ENCODE measurements at regions not wholly inside any gene's neighbourhood (a gene's known extent, or its start where the extent isn't known, plus 50 kb on each side); places are given as distances from the start of the nearest gene placed in this dataset.
"Not testable (repeated sequence)": the region's sequence is repeated elsewhere in the genome, so short reads cannot be mapped to it uniquely, and the experiment has no call there.

- Histone ChIP-seq H3K79me2 (ENCODE audit: control insufficient read depth, low read length) (no peaks in the 10 kb centered on the region), H3K4me2 (ENCODE audit: low read length) (no peak overlapping the region), H3F3A (ENCODE audit: control insufficient read depth, insufficient read depth) (no peaks in the 10 kb centered on the region), H3K36me3 (ENCODE audit: control insufficient read depth, low read length) (peaks cover 3% of the 10 kb centered on the region), H3K9me3 (ENCODE audit: control insufficient read depth, insufficient read depth, low read length) (peaks cover 5% of the 10 kb centered on the region; the same call in 1 of the 2 replicates), H3K4me3 (ENCODE audit: low read length) (no peak overlapping the region), H3K9me2 (replicated peaks; ENCODE audit: control insufficient read depth, low read length) (no peaks in the 10 kb centered on the region), H3K4me1 (ENCODE audit: control insufficient read depth, low read length) (no peaks in the 10 kb centered on the region), H3K27me3 (ENCODE audit: control insufficient read depth, low read length) (no peaks in the 10 kb centered on the region), H3K27ac (ENCODE audit: low read depth, low read length) (no peak overlapping the region), H4K20me1 (ENCODE audit: control insufficient read depth, insufficient read depth, low read depth, low read length) (no peaks in the 10 kb centered on the region)
- no peak for TF ChIP-seq EZH2phosphoT487 (IDR thresholded peaks at IDR 0.05; ENCODE audit: borderline replicate concordance, low read length)
These were observed 253.0 kb downstream of the RAP2B start for GRCh38 chr3:153414982-153415381.

GRCh38 chr3:153422314-153422713 is 260.3 kb downstream of the RAP2B start:
- Histone ChIP-seq H3F3A (ENCODE audit: control insufficient read depth, insufficient read depth) (no peaks in the 10 kb centered on the region), H3K4me1 (ENCODE audit: control insufficient read depth, low read length) (no peaks in the 10 kb centered on the region)

GRCh38 chr3:153423820-153424219 is 261.8 kb downstream of the RAP2B start:
- H3K9me2 ChIP-seq (replicated peaks; ENCODE audit: control insufficient read depth, low read length); H3K4me3 ChIP-seq (ENCODE audit: low read length); H3K79me2 ChIP-seq (ENCODE audit: control insufficient read depth, low read length); H4K20me1 ChIP-seq (ENCODE audit: control insufficient read depth, insufficient read depth, low read depth, low read length); H3K27me3 ChIP-seq (ENCODE audit: control insufficient read depth, low read length); H3K4me1 ChIP-seq (ENCODE audit: control insufficient read depth, low read length); H3K36me3 ChIP-seq (ENCODE audit: control insufficient read depth, low read length); H3F3A ChIP-seq (ENCODE audit: control insufficient read depth, insufficient read depth); H3K27ac ChIP-seq (ENCODE audit: low read depth, low read length); H3K4me2 ChIP-seq (ENCODE audit: low read length): not testable (repeated sequence)
- peaks cover 18% of the 10 kb centered on the region; the same call in 1 of the 2 replicates for H3K9me3 ChIP-seq (ENCODE audit: control insufficient read depth, insufficient read depth, low read length)

More at GRCh38 chr3:153422314-153422713, 260.3 kb downstream of the RAP2B start:
- Histone ChIP-seq H4K20me1 (ENCODE audit: control insufficient read depth, insufficient read depth, low read depth, low read length) (no peaks in the 10 kb centered on the region), H3K79me2 (ENCODE audit: control insufficient read depth, low read length) (no peaks in the 10 kb centered on the region), H3K27ac (ENCODE audit: low read depth, low read length) (no peak overlapping the region), H3K4me2 (ENCODE audit: low read length) (no peak overlapping the region), H3K36me3 (ENCODE audit: control insufficient read depth, low read length) (peaks cover 8% of the 10 kb centered on the region), H3K9me2 (replicated peaks; ENCODE audit: control insufficient read depth, low read length) (no peaks in the 10 kb centered on the region), H3K9me3 (ENCODE audit: control insufficient read depth, insufficient read depth, low read length) (peaks cover 18% of the 10 kb centered on the region; the same call in 1 of the 2 replicates), H3K27me3 (ENCODE audit: control insufficient read depth, low read length) (no peaks in the 10 kb centered on the region), H3K4me3 (ENCODE audit: low read length) (no peak overlapping the region)
- TF ChIP-seq EZH2phosphoT487 (IDR thresholded peaks at IDR 0.05; ENCODE audit: borderline replicate concordance, low read length) (no peak), CTCF (IDR thresholded peaks at IDR 0.05; ENCODE audit: low read depth, low read length, poor library complexity, severe bottlenecking) (no peak)

- Histone ChIP-seq H3K9me2 (replicated peaks; ENCODE audit: control insufficient read depth, low read length) (no peaks in the 10 kb centered on the region), H4K20me1 (ENCODE audit: control insufficient read depth, insufficient read depth, low read depth, low read length) (no peaks in the 10 kb centered on the region), H3F3A (ENCODE audit: control insufficient read depth, insufficient read depth) (no peaks in the 10 kb centered on the region), H3K36me3 (ENCODE audit: control insufficient read depth, low read length) (no peaks in the 10 kb centered on the region), H3K9me3 (ENCODE audit: control insufficient read depth, insufficient read depth, low read length) (peaks cover 6% of the 10 kb centered on the region; the same call in 1 of the 2 replicates), H3K27me3 (ENCODE audit: control insufficient read depth, low read length) (no peaks in the 10 kb centered on the region), H3K4me1 (ENCODE audit: control insufficient read depth, low read length) (no peaks in the 10 kb centered on the region), H3K4me2 (ENCODE audit: low read length) (no peak overlapping the region), H3K4me3 (ENCODE audit: low read length) (no peak overlapping the region), H3K27ac (ENCODE audit: low read depth, low read length) (no peak overlapping the region), H3K79me2 (ENCODE audit: control insufficient read depth, low read length) (no peaks in the 10 kb centered on the region)
- TF ChIP-seq EZH2phosphoT487 (IDR thresholded peaks at IDR 0.05; ENCODE audit: borderline replicate concordance, low read length) (no peak), CTCF (IDR thresholded peaks at IDR 0.05; ENCODE audit: low read depth, low read length, poor library complexity, severe bottlenecking) (no peak)
These were observed 264.3 kb downstream of the RAP2B start for GRCh38 chr3:153426344-153426743.
